NCI-H128 (cell line): ENCODE measurements at regions not wholly inside any gene's neighbourhood (a gene's known extent, or its start where the extent isn't known, plus 50 kb on each side); places are given as distances from the start of the nearest gene placed in this dataset.

Experiments used
- DNase-seq: peaks from one replicate; lab custom pipeline; 2025; ENCODE audit not compliant: unreplicated experiment; lab: John Stamatoyannopoulos, UW

- DNase-seq: no peak
Measured at GRCh38 chr3:95424279-95424678, 1361.4 kb downstream of the NSUN3 start.

- no peak for DNase-seq
Measured at GRCh38 chr3:95434491-95434890, 1371.6 kb downstream of the NSUN3 start.

GRCh38 chr3:95437409-95437808 is 1374.5 kb downstream of the NSUN3 start:
- no peak for DNase-seq

- no peak for DNase-seq
Measured at GRCh38 chr3:95438274-95438673, 1375.4 kb downstream of the NSUN3 start.

GRCh38 chr3:95442766-95443165 is 1371.6 kb upstream of the EPHA6 start:
- no peak for DNase-seq

GRCh38 chr3:95449841-95450240 is 1364.6 kb upstream of the EPHA6 start:
- no peak for DNase-seq

GRCh38 chr3:95453242-95453641 is 1361.2 kb upstream of the EPHA6 start:
- no peak for DNase-seq

GRCh38 chr3:95456835-95457234 is 1357.6 kb upstream of the EPHA6 start:
- no peak for DNase-seq

- DNase-seq: no peak
Measured at GRCh38 chr3:95459706-95460105, 1354.7 kb upstream of the EPHA6 start.

- no peak for DNase-seq
Measured at GRCh38 chr3:95460274-95460673, 1354.1 kb upstream of the EPHA6 start.

- no peak for DNase-seq
Measured at GRCh38 chr3:95462161-95462560, 1352.2 kb upstream of the EPHA6 start.

GRCh38 chr3:95464346-95464745 is 1350.0 kb upstream of the EPHA6 start:
- DNase-seq: no peak

- DNase-seq: no peak
Measured at GRCh38 chr3:95468331-95468730, 1346.1 kb upstream of the EPHA6 start.

- no peak for DNase-seq
Measured at GRCh38 chr3:95474338-95474737, 1340.1 kb upstream of the EPHA6 start.

- no peak for DNase-seq
Measured at GRCh38 chr3:95476534-95476933, 1337.9 kb upstream of the EPHA6 start.

- no peak for DNase-seq
Measured at GRCh38 chr3:95506174-95506573, 1308.2 kb upstream of the EPHA6 start.

GRCh38 chr3:95508124-95508523 is 1306.3 kb upstream of the EPHA6 start:
- DNase-seq: no peak

- no peak for DNase-seq
Measured at GRCh38 chr3:95511828-95512227, 1302.6 kb upstream of the EPHA6 start.

GRCh38 chr3:95514260-95514659 is 1300.1 kb upstream of the EPHA6 start:
- no peak for DNase-seq

GRCh38 chr3:95521396-95521795 is 1293.0 kb upstream of the EPHA6 start:
- no peak for DNase-seq

GRCh38 chr3:95522449-95522848 is 1291.9 kb upstream of the EPHA6 start:
- no peak for DNase-seq

- no peak for DNase-seq
Measured at GRCh38 chr3:95539950-95540483, 1274.4 kb upstream of the EPHA6 start.

GRCh38 chr3:95565502-95565901 is 1248.9 kb upstream of the EPHA6 start:
- no peak for DNase-seq

GRCh38 chr3:95567346-95567745 is 1247.0 kb upstream of the EPHA6 start:
- no peak for DNase-seq
